Mesothelial cell of epicardium (in vitro differentiated cells): ENCODE measurements at regions not wholly inside any gene's neighbourhood (a gene's known extent, or its start where the extent isn't known, plus 50 kb on each side); places are given as distances from the start of the nearest gene placed in this dataset.

Source experiments
- DNase-seq, 2 experiments: peaks; one replicate each; pipeline ENCODE4 v3.0.0; 2021; ENCODE audit warnings: low spot score in 2 of 2; ENCODE audit not compliant: unreplicated experiment in 2 of 2
- H3K27ac Mint-ChIP-seq: 2 replicates; pipeline ENCODE4 v1.8.0; 2021; ENCODE audit warnings: mixed read lengths
- H3K27me3 Mint-ChIP-seq: 2 replicates; pipeline ENCODE4 v1.8.0; 2021; ENCODE audit warnings: low read depth, mixed read lengths
- H3K36me3 Mint-ChIP-seq: 2 replicates; pipeline ENCODE4 v1.8.0; 2021; ENCODE audit warnings: mixed read lengths
- H3K4me1 Mint-ChIP-seq: 2 replicates; pipeline ENCODE4 v1.8.0; 2021; ENCODE audit warnings: mixed read lengths
- H3K4me3 Mint-ChIP-seq: 2 replicates; pipeline ENCODE4 v1.8.0; 2021; ENCODE audit warnings: mild to moderate bottlenecking, moderate library complexity, mixed read lengths
- H3K9me3 Mint-ChIP-seq: 2 replicates; pipeline ENCODE4 v1.8.0; 2021; ENCODE audit warnings: mixed read lengths
- TF ChIP-seq, protein P1 (sequence below): fragments of 200-600 bp; sonication (generic); IDR thresholded peaks from one replicate; pipeline ENCODE4 v1.5.0; 2021; ENCODE audit warnings: antibody characterized with exemption; ENCODE audit not compliant: unreplicated experiment

GRCh38 chr2:207304761-207305160 is 139.0 kb upstream of the KLF7 start:
- Mint-ChIP-seq H3K9me3 (peaks cover 18% of the 10 kb centered on the region), H3K4me3 (no peak overlapping the region), H3K27me3 (peaks cover 1% of the 10 kb centered on the region), H3K4me1 (no peaks in the 10 kb centered on the region), H3K36me3 (no peaks in the 10 kb centered on the region), H3K27ac (no peak overlapping the region)
- DNase-seq, result no peak
- TF ChIP-seq, protein P1, sequence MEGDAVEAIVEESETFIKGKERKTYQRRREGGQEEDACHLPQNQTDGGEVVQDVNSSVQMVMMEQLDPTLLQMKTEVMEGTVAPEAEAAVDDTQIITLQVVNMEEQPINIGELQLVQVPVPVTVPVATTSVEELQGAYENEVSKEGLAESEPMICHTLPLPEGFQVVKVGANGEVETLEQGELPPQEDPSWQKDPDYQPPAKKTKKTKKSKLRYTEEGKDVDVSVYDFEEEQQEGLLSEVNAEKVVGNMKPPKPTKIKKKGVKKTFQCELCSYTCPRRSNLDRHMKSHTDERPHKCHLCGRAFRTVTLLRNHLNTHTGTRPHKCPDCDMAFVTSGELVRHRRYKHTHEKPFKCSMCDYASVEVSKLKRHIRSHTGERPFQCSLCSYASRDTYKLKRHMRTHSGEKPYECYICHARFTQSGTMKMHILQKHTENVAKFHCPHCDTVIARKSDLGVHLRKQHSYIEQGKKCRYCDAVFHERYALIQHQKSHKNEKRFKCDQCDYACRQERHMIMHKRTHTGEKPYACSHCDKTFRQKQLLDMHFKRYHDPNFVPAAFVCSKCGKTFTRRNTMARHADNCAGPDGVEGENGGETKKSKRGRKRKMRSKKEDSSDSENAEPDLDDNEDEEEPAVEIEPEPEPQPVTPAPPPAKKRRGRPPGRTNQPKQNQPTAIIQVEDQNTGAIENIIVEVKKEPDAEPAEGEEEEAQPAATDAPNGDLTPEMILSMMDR, result no peak

DNA sequence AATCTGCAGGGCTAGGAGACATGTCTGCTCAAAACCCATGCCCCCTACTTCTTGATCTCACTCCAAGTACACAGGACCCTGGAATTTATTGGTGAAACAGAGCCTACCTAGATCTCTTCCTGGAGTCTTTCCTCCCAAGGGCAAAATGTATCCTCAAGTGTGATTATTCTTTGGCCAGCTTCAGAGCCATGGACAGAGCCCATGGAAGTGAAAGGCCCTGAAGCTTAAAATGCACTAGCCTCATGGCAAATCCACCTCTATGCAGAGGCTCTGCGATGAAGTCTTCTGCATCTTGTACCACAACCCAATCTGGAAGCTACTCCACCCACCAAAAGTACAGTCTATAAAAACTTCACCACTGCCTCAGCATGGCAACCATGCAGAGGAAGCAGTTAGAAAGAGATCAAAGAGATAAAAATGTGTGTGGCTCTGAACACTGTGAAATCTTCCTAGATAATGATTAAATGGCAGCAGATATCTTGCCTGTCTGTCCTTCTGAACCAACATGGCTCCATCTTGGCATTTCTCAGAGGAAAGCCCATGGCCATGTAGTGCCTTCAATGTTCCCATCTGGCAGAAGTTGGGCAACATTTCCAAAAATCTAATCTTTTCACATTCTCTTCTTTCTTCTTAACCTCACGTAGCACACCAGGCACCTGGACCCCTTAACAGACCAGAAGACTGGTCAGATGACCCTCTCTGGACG is 142.9 kb upstream of the KLF7 start:
- Mint-ChIP-seq H3K9me3 (no peaks in the 10 kb centered on the region), H3K27ac (no peak overlapping the region), H3K4me3 (no peak overlapping the region), H3K4me1 (no peaks in the 10 kb centered on the region), H3K27me3 (peaks cover 1% of the 10 kb centered on the region), H3K36me3 (no peaks in the 10 kb centered on the region)
- TF ChIP-seq, protein P1, result no peak
- DNase-seq, result no peak

GRCh38 chr2:207311316-207312005 is 145.7 kb upstream of the KLF7 start:
- no peaks in the 10 kb centered on the region for H3K4me1 Mint-ChIP-seq
- H3K36me3 Mint-ChIP-seq, result no peaks in the 10 kb centered on the region
- H3K27ac Mint-ChIP-seq, result no peak overlapping the region
- TF ChIP-seq, protein P1, result no peak
- H3K9me3 Mint-ChIP-seq, result no peaks in the 10 kb centered on the region
- DNase-seq, result no peak
- H3K27me3 Mint-ChIP-seq, result peaks cover 1% of the 10 kb centered on the region
- no peak overlapping the region for H3K4me3 Mint-ChIP-seq

GRCh38 chr2:207312006-207312356 is 146.2 kb upstream of the KLF7 start:
- no peak overlapping the region for H3K4me3 Mint-ChIP-seq
- TF ChIP-seq, protein P1, result no peak
- no peaks in the 10 kb centered on the region for H3K9me3 Mint-ChIP-seq
- H3K36me3 Mint-ChIP-seq, result no peaks in the 10 kb centered on the region
- no peak for DNase-seq
- H3K27me3 Mint-ChIP-seq, result peaks cover 1% of the 10 kb centered on the region
- H3K4me1 Mint-ChIP-seq, result no peaks in the 10 kb centered on the region
- no peak overlapping the region for H3K27ac Mint-ChIP-seq

- H3K27me3 Mint-ChIP-seq, result no peaks in the 10 kb centered on the region
- H3K9me3 Mint-ChIP-seq, result no peaks in the 10 kb centered on the region
- H3K36me3 Mint-ChIP-seq, result no peaks in the 10 kb centered on the region
- TF ChIP-seq, protein P1, result no peak
- DNase-seq, result no peak
- H3K27ac Mint-ChIP-seq, result no peak overlapping the region
- H3K4me1 Mint-ChIP-seq, result no peaks in the 10 kb centered on the region
- no peak overlapping the region for H3K4me3 Mint-ChIP-seq
These were observed 148.2 kb upstream of the KLF7 start for GRCh38 chr2:207313947-207314346.
